ENCODE measurements at regions not wholly inside any gene's neighbourhood (a gene's known extent, or its start where the extent isn't known, plus 50 kb on each side); places are given as distances from the start of the nearest gene placed in this dataset.

- TF ChIP-seq POLR2AphosphoS5 (IDR thresholded peaks at IDR 0.05; ENCODE audit: borderline replicate concordance, low read depth, low read length): no peak
- TF ChIP-seq EZH2 (IDR thresholded peaks at IDR 0.05): no peak
Observed at GRCh38 chr15:85897207-85897894, 102.6 kb upstream of the KLHL25 start.

Measured in SK-N-MC (cell line).